HUES6 (cell line): ENCODE measurements at regions not wholly inside any gene's neighbourhood (a gene's known extent, or its start where the extent isn't known, plus 50 kb on each side); places are given as distances from the start of the nearest gene placed in this dataset.

Experiments used
- H3K27ac ChIP-seq: 2 replicates; pipeline ENCODE4 v1.7.0; 2013; ENCODE audit warnings: low read depth, mild to moderate bottlenecking, low read length, inconsistent platforms
- H3K27me3 ChIP-seq: 2 replicates; pipeline ENCODE4 v1.6.1; 2013; ENCODE audit warnings: low read length; ENCODE audit not compliant: control insufficient read depth, insufficient read depth
- H3K36me3 ChIP-seq: 2 replicates; pipeline ENCODE4 v1.6.1; 2013; ENCODE audit warnings: low read length; ENCODE audit not compliant: control insufficient read depth, insufficient read depth
- H3K4me1 ChIP-seq: 2 replicates; pipeline ENCODE4 v1.6.1; 2013; ENCODE audit warnings: low read length; ENCODE audit not compliant: control insufficient read depth, insufficient read depth
- H3K4me3 ChIP-seq: 2 replicates; pipeline ENCODE4 v1.5.1; 2013; ENCODE audit warnings: low read depth, low read length
- H3K9ac ChIP-seq: one replicate; pipeline ENCODE4 v1.6.1; 2013; ENCODE audit warnings: mild to moderate bottlenecking, low read length
- H3K9me3 ChIP-seq: 2 replicates; pipeline ENCODE4 v1.6.1; 2013; ENCODE audit warnings: low read depth, low read length; ENCODE audit not compliant: control insufficient read depth, insufficient read depth

GRCh38 chr9:28699632-28700031 is 1126.4 kb upstream of the C9orf72 start:
- peaks cover 17% of the 10 kb centered on the region for H3K9me3 ChIP-seq
- no peaks in the 10 kb centered on the region for H3K27me3 ChIP-seq
- no peak overlapping the region for H3K4me3 ChIP-seq
- no peak overlapping the region for H3K9ac ChIP-seq
- no peaks in the 10 kb centered on the region for H3K36me3 ChIP-seq
- no peaks in the 10 kb centered on the region for H3K4me1 ChIP-seq
- no peak overlapping the region for H3K27ac ChIP-seq

- Histone ChIP-seq H3K27me3 (no peaks in the 10 kb centered on the region), H3K4me1 (no peaks in the 10 kb centered on the region), H3K9ac (no peak overlapping the region), H3K4me3 (no peak overlapping the region), H3K27ac (no peak overlapping the region), H3K9me3 (no peaks in the 10 kb centered on the region), H3K36me3 (no peaks in the 10 kb centered on the region)
Observed at GRCh38 chr9:28707616-28708015, 1134.3 kb upstream of the C9orf72 start.

- no peaks in the 10 kb centered on the region for H3K36me3 ChIP-seq
- no peaks in the 10 kb centered on the region for H3K27me3 ChIP-seq
- H3K9ac ChIP-seq: no peak overlapping the region
- H3K9me3 ChIP-seq: no peaks in the 10 kb centered on the region
- H3K4me1 ChIP-seq: no peaks in the 10 kb centered on the region
- H3K27ac ChIP-seq: no peak overlapping the region
- no peak overlapping the region for H3K4me3 ChIP-seq
Observed at GRCh38 chr9:28714188-28714587, 1140.9 kb upstream of the C9orf72 start.

GRCh38 chr9:28718226-28718625 is 1144.9 kb upstream of the C9orf72 start:
- Histone ChIP-seq H3K36me3 (no peaks in the 10 kb centered on the region), H3K9ac (no peak overlapping the region), H3K27ac (no peak overlapping the region), H3K9me3 (no peaks in the 10 kb centered on the region), H3K27me3 (no peaks in the 10 kb centered on the region), H3K4me1 (no peaks in the 10 kb centered on the region), H3K4me3 (no peak overlapping the region)

GRCh38 chr9:28720746-28721145 is 1147.5 kb upstream of the C9orf72 start:
- Histone ChIP-seq H3K9me3 (no peaks in the 10 kb centered on the region), H3K4me1 (no peaks in the 10 kb centered on the region), H3K27ac (no peak overlapping the region), H3K27me3 (no peaks in the 10 kb centered on the region), H3K9ac (no peak overlapping the region), H3K4me3 (no peak overlapping the region), H3K36me3 (no peaks in the 10 kb centered on the region)

GRCh38 chr9:28730111-28730510 is 1156.8 kb upstream of the C9orf72 start:
- H3K4me1 ChIP-seq: no peaks in the 10 kb centered on the region

GRCh38 chr9:28735738-28736342 is 1162.6 kb upstream of the C9orf72 start:
- Histone ChIP-seq H3K27ac (no peak overlapping the region), H3K9ac (no peak overlapping the region), H3K4me3 (no peak overlapping the region), H3K4me1 (no peaks in the 10 kb centered on the region), H3K27me3 (no peaks in the 10 kb centered on the region), H3K9me3 (no peaks in the 10 kb centered on the region), H3K36me3 (no peaks in the 10 kb centered on the region)

More at GRCh38 chr9:28730111-28730510, 1156.8 kb upstream of the C9orf72 start:
- Histone ChIP-seq H3K9me3 (no peaks in the 10 kb centered on the region), H3K27me3 (no peaks in the 10 kb centered on the region), H3K9ac (no peak overlapping the region), H3K27ac (no peak overlapping the region), H3K4me3 (no peak overlapping the region), H3K36me3 (no peaks in the 10 kb centered on the region)

- Histone ChIP-seq H3K4me3 (no peak overlapping the region), H3K27ac (no peak overlapping the region), H3K9me3 (no peaks in the 10 kb centered on the region), H3K36me3 (no peaks in the 10 kb centered on the region), H3K4me1 (no peaks in the 10 kb centered on the region), H3K27me3 (no peaks in the 10 kb centered on the region), H3K9ac (no peak overlapping the region)
Observed at GRCh38 chr9:28741459-28741858, 1168.2 kb upstream of the C9orf72 start.

- H3K36me3 ChIP-seq: no peaks in the 10 kb centered on the region
- no peak overlapping the region for H3K27ac ChIP-seq
- no peaks in the 10 kb centered on the region for H3K27me3 ChIP-seq
- H3K9ac ChIP-seq: no peak overlapping the region
- no peaks in the 10 kb centered on the region for H3K4me1 ChIP-seq
- H3K9me3 ChIP-seq: no peaks in the 10 kb centered on the region
- H3K4me3 ChIP-seq: no peak overlapping the region
Observed at GRCh38 chr9:28747351-28747985, 1174.2 kb upstream of the C9orf72 start.

GRCh38 chr9:28750136-28750535 is 1176.9 kb upstream of the C9orf72 start:
- no peak overlapping the region for H3K4me3 ChIP-seq
- no peaks in the 10 kb centered on the region for H3K9me3 ChIP-seq
- no peak overlapping the region for H3K27ac ChIP-seq
- H3K36me3 ChIP-seq: no peaks in the 10 kb centered on the region
- H3K4me1 ChIP-seq: no peaks in the 10 kb centered on the region
- no peak overlapping the region for H3K9ac ChIP-seq
- no peaks in the 10 kb centered on the region for H3K27me3 ChIP-seq

- H3K4me3 ChIP-seq: no peak overlapping the region
- H3K9ac ChIP-seq: no peak overlapping the region
- H3K9me3 ChIP-seq: no peaks in the 10 kb centered on the region
Observed at GRCh38 chr9:28758341-28758740, 1185.1 kb upstream of the C9orf72 start.

More at GRCh38 chr9:28758341-28758740, 1185.1 kb upstream of the C9orf72 start:
- Histone ChIP-seq H3K4me1 (peaks cover 3% of the 10 kb centered on the region; the same call in 1 of the 2 replicates), H3K27ac (no peak overlapping the region), H3K36me3 (no peaks in the 10 kb centered on the region), H3K27me3 (no peaks in the 10 kb centered on the region)
